ENCODE measurements at regions not wholly inside any gene's neighbourhood (a gene's known extent, or its start where the extent isn't known, plus 50 kb on each side); places are given as distances from the start of the nearest gene placed in this dataset.
"Not testable (repeated sequence)": the region's sequence is repeated elsewhere in the genome, so short reads cannot be mapped to it uniquely, and the experiment has no call there.

GRCh38 chr13:40345149-40345514 lies 321.3 kb downstream of the FOXO1 start:
- DNase-seq (ENCODE audit: low read depth in 4 of 4, low spot score in 1 of 4) = no peak

- DNase-seq (ENCODE audit: low read depth in 4 of 4, low spot score in 1 of 4) = no peak
Measured at GRCh38 chr13:40345654-40346372, 320.6 kb downstream of the FOXO1 start.

GRCh38 chr13:40346592-40346991 lies 319.8 kb downstream of the FOXO1 start:
- DNase-seq (ENCODE audit: low read depth in 4 of 4, low spot score in 1 of 4) = no peak

- no peak for DNase-seq (ENCODE audit: low read depth in 4 of 4, low spot score in 1 of 4)
Measured at GRCh38 chr13:40348096-40348679, 318.3 kb downstream of the FOXO1 start.

DNA sequence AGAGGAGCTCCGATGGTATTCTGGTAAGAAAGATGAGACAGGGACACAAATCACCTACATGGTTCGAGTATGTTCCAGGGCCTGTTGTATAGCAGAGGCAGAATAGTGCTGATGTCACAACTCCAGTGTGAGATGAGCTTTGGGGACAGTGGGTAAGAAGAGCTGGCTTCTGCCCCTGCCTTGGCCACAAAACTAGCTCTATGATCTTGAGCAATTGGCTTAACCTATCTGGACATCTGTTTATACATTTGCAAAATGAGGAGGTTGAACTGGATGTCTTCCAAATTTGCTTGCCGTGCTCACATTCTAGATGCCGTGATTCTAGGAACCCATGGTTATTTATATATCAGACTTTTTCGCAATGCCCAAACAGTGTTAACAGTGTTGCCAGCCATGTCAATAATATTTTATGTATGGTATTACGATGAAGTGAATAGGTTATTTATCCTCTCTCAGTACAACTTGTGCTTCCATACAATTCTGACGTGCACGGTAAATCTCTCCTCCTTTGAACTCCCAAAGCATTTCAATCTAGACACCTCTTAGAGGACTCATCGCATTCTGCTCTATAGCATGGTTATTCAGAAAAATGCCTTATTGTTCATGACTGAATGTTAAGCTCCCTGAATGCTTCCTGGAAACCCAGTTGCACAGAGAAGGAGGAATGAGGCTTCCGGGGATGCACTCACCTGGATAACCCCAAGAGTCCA lies 316.0 kb downstream of the FOXO1 start:
- no peak for DNase-seq (ENCODE audit: low read depth in 4 of 4, low spot score in 1 of 4)

GRCh38 chr13:40351537-40352379 lies 314.7 kb downstream of the FOXO1 start:
- DNase-seq (ENCODE audit: low read depth in 4 of 4, low spot score in 1 of 4) = no peak

DNA sequence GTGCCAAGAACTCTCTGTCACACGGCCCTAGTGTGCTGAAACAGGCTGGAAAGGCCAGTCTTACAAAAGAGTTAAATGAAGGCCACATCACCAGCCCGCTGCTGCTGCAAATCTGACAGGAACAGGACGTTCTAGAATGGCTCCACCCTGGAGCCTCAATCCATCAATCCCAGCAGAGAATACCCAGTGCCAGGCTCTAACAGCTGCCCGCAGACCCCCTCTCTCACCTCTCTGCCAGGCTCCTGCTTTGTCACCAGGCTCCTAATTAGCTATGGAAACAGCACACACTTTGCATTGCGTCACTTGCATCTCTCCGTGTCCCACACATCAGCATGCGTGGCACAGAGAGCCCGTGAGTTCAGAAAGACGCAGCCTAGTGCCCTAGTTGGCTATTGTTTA lies 314.1 kb downstream of the FOXO1 start:
- DNase-seq (ENCODE audit: low read depth in 4 of 4, low spot score in 1 of 4) = no peak

DNA sequence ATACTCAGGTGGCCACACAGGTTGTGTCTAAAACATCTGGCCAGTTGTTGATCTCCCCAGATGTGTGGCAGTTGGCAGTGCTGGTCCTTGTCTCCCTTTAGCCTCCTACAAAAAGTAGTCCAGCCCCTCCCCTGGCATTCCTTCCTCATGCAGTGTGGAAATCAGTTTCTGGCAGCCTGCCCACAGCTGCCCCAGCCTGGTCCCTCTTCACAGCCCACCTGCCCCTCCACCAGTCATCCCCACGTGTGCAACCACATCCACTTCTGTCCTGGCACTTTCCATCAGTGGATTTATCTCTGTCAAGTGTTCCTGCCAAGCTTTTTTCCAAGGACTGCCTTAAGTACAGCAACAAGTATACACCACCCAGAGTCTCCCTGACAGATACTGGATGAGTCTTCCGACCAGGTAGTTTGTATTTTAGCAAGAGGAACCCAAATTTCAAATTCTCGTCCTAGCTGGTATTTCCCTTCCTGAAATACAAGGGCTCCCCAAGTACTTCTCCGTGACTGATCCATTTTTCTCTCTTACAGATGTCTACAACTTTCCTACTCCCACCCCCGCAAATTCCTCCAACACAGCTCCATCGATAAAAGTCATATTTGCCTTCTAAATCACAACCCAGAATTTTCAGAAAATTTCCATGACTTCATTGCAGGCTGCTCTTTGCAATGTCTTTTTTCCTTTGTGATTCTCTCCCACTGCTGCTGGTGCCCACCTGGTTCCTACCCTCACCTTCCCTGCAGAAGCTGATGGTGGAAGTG lies 313.5 kb downstream of the FOXO1 start:
- no peak for DNase-seq (ENCODE audit: low read depth in 4 of 4, low spot score in 1 of 4)

DNA sequence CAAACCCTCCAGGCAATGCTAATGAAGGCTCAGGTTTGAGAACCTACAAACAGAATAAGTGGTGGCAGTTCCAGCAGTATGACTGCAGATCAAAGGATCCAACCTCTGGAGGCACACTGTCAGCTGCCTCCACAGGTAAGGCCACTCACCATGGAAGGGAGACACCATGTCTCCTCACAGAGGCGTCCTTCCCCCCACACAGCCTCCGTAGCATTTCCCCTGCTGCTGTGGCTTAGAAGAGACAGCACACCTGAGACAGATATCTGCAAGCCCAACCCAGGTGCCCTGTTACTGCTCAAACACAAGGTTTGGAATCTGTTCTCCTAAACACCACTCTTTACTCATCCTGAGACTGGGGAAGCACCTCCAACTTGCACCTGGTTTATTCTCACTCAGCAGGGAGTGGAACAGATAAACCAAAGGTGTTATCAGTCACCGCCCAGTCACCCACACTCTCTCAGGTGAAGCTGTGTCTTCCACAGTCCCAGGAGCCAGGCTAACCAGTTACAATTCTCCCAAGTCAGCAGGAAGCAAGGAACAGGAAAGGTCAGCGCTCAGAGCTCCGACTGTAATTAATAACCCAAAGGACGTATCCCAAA lies 311.2 kb downstream of the FOXO1 start:
- no peak for DNase-seq (ENCODE audit: low read depth in 4 of 4, low spot score in 1 of 4)

GRCh38 chr13:40356011-40356410 lies 310.4 kb downstream of the FOXO1 start:
- DNase-seq (ENCODE audit: low read depth in 4 of 4, low spot score in 1 of 4) = no peak

DNA sequence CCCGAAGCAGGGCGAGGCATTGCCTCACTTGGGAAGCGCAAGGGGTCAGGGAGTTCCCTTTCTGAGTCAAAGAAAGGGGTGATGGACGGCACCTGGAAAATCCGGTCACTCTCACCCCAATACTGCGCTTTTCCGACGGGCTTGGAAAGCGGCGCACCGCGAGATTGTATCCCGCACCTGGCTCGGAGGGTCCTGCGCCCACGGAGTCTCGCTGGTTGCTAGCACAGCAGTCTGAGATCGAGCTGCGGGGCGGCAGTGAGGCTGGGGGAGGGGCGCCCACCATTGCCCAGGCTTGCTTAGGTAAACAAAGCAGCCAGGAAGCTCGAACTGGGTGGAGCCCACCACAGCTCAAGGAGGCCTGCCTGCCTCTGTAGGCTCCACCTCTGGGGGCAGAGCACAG lies 310.0 kb downstream of the FOXO1 start:
- DNase-seq (ENCODE audit: low read depth in 4 of 4, low spot score in 1 of 4) = not testable (repeated sequence)

- DNase-seq (ENCODE audit: low read depth in 4 of 4, low spot score in 1 of 4) = no peak
Measured at GRCh38 chr13:40362502-40362901, 303.9 kb downstream of the FOXO1 start.

- DNase-seq (ENCODE audit: low read depth in 4 of 4, low spot score in 1 of 4) = no peak
Measured at GRCh38 chr13:40363653-40364052, 302.8 kb downstream of the FOXO1 start.

GRCh38 chr13:40366119-40366518 lies 300.3 kb downstream of the FOXO1 start:
- DNase-seq (ENCODE audit: low read depth in 4 of 4, low spot score in 1 of 4) = no peak

DNA sequence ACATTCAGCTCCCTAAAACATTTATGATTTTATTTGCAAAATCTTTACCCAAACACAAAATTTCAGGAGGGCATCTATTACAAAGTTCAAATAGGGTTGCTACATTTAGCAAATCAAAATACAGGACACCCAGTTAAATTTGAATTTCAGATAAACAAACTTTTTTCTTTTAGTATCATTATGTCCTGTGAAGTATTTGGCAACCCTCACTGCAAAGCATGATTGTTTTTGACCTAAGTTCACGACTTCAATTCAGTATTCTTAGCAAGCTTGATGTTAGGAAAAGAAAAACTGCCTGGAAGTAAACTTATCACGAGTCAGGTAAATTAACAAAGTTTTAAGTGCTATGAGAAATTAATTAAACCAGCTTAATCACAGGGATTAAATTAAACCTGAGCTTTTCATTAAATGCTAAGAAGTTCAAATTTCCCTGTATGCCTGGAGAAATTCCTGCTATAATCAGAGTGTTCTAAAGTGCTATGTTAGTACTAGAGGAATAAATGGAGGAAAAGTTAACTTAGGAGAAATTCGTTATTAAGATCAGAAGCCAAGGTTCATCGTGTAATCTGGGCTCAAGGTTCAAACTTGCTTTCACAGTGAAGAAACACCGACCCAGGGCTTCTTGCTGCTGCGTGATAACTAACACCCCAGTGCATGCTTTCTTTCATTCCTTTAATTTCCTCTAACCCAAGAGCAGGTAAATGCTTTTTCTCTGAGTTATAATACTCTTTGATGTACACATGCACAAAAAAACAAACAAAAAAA lies 298.1 kb downstream of the FOXO1 start:
- no peak for DNase-seq (ENCODE audit: low read depth in 4 of 4, low spot score in 1 of 4)

- no peak for DNase-seq (ENCODE audit: low read depth in 4 of 4, low spot score in 1 of 4)
Measured at GRCh38 chr13:40370661-40371060, 295.8 kb downstream of the FOXO1 start.

- DNase-seq (ENCODE audit: low read depth in 4 of 4, low spot score in 1 of 4) = no peak
Measured at GRCh38 chr13:40371531-40372125, 294.8 kb downstream of the FOXO1 start.

DNA sequence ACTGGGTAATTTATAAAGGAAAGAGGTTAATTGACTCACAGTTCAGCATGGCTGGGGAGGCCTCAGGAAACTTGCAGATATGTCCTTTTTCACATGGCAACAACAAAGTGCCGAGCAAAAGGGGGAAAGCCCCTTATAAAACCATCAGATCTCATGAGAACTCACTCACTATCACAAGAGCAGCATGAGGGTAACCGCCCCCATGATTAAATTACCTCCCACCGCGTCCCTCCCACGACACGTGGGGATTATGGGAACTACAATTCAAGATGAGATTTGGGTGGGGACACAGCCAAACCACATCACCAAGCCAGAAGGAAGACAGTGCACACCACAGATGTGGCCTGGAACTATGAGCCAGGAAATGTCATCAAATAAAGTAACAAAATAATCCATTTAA lies 292.8 kb downstream of the FOXO1 start:
- peak in 2 of 4 experiments; percentile 30 to 60 for DNase-seq (ENCODE audit: low read depth in 4 of 4, low spot score in 1 of 4)

DNA sequence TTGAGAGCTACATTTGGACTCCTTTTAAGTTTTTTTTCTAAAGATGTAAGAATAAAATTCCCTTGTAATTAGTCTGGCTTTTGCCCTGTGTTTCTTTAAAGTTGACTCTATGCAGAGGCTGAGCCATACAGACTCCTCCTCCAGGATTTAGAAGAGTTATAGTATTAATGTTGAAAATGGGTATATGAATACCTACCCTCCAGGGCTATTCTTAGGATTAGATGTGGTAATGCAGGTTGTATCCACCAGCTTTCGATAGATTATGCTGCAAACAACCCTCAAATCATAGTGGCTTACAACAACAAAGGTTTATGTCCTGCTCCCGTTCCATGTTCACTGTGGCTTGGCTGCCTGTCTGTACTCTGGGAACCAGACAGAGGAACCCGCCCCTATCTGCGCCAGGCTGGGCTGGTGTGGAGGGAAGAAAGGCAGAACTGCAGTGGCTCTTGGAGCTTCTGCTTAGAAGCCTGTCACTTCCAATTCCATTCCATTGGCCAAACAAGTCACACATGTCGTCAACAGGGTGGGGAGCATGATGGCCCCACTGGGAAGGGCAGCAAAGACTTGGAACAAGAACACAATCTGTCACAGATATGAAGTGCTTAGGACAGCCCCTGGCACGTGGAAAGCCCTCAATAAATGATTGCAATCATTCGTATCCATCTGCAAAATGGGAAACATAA lies 290.8 kb downstream of the FOXO1 start:
- DNase-seq (ENCODE audit: low read depth in 4 of 4, low spot score in 1 of 4) = no peak

Measured in stimulated activated CD4-positive, alpha-beta T cell treated with anti-CD3 and anti-CD28 coated beads, Interleukin-1b, Interleukin-23, amount 100 ng/mL, for 24 hours (primary cell).